Tibial artery (tissue), 4 donors: ENCODE measurements at regions not wholly inside any gene's neighbourhood (a gene's known extent, or its start where the extent isn't known, plus 50 kb on each side); places are given as distances from the start of the nearest gene placed in this dataset.

ENCODE experiments used
- DNase-seq, 2 donors: peaks; one replicate each; pipeline ENCODE4 v3.0.0-alpha.2; 2019
- H3K27ac ChIP-seq, 2 donors: fragments of 200-600 bp; sonication (generic) in 1 of 2; 1 replicate in 1 of 2; 2 replicates in 1 of 2; pipeline ENCODE4 v1.5.1; 2018 to 2019; ENCODE audit warnings: mild to moderate bottlenecking in 1 of 2
- H3K27me3 ChIP-seq, 2 donors: fragments of 200-600 bp; sonication (generic) in 1 of 2; one replicate each; pipeline versions ENCODE4 v1.5.1 to v1.6.0; 2016 to 2019
- H3K36me3 ChIP-seq, 3 donors: fragments of 200-600 bp; sonication (generic) in 2 of 3; one replicate each; pipeline ENCODE4 v1.5.1; 2016 to 2019; ENCODE audit warnings: mild to moderate bottlenecking in 2 of 3
- H3K4me1 ChIP-seq, 4 donors: fragments of 200-600 bp; sonication (generic) in 2 of 4; 1 replicate in 3 of 4; 2 replicates in 1 of 4; pipeline ENCODE4 v1.5.1; 2016 to 2019
- H3K4me3 ChIP-seq, 2 donors: fragments of 200-600 bp; sonication (generic) in 1 of 2; 1 replicate in 1 of 2; 2 replicates in 1 of 2; pipeline ENCODE4 v1.5.1; 2018 to 2019; ENCODE audit warnings: mild to moderate bottlenecking in 2 of 2
- H3K9me3 ChIP-seq, 3 donors: fragments of 200-600 bp; sonication (generic) in 1 of 3; one replicate each; pipeline ENCODE4 v1.5.1; 2016 to 2019
- CTCF ChIP-seq, 2 experiments: fragments of 200-600 bp in 1 of 2; fragments of 450-650 bp in 1 of 2; IDR thresholded peaks; one replicate each; pipeline ENCODE4 v1.5.1; 2017 to 2019; ENCODE audit warnings: antibody characterized with exemption in 2 of 2, mild to moderate bottlenecking in 1 of 2, moderate library complexity in 1 of 2
- intact Hi-C: fragments of 100-400 bp; cut with DNase I; formaldehyde crosslinking; loops from one replicate; pipeline ENCODE4 v1.15.0; 2023; ENCODE audit warnings: low total_unique reads

DNA sequence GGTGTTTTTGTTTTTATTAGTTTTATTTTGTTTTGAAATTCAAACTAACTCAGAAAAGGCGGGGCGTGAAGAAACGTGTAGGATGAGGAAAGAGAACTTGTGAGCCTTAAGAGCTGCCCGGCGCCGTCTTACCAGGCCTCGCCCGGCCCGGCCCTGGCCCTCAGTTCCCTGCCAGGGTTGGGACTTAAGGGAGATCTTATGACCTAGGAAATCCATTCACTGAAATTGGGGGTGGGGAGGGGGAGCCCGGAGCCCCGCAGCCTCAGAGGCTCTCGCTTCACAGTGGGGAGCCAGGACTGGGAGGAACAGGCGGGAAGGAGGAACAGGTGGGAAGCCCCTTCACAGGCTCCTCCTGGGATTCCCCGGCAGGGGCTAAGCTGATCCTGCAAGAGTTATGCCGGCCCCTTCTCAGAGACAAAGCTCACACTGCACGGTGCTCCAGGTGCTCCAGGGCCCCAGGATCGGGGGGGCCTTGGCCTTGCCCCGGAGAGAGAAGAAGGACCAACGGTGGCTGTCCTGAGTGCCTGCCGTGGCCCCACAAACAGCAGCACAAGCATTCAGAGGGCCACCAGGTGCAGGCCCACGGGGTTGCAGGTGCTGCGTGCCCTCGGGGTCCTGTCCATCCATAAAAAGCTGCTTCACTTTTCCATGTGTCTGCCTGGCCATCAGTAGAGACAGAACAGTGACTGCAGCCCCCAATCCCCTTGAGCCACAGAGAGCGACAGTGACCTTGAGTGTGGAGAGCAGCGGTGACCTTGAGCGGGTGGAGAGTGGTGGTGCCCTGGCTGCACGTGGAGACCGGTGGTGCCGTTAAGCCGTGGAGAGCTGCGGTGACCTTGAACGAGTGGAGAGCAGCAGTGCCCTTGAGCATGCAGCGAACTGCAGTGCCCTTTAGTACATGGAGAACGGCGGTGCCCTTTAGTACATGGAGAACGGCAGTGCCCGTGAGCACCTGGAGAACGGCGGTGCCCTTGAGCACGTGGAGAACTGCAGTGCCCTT is 152.7 kb downstream of the DLL1 start:
- intact Hi-C loops, result no loop called here
- no peak overlapping the region for H3K4me3 ChIP-seq
- H3K36me3 ChIP-seq, result no peaks in the 10 kb centered on the region
- no peaks in the 10 kb centered on the region for H3K4me1 ChIP-seq
- DNase-seq, result peak; percentile 10 to 62
- TF ChIP-seq CTCF (IDR thresholded peaks at IDR 0.05), result no peak
- H3K27me3 ChIP-seq, result no peaks in the 10 kb centered on the region
- H3K27ac ChIP-seq, result no peak overlapping the region
- no peaks in the 10 kb centered on the region for H3K9me3 ChIP-seq

DNA sequence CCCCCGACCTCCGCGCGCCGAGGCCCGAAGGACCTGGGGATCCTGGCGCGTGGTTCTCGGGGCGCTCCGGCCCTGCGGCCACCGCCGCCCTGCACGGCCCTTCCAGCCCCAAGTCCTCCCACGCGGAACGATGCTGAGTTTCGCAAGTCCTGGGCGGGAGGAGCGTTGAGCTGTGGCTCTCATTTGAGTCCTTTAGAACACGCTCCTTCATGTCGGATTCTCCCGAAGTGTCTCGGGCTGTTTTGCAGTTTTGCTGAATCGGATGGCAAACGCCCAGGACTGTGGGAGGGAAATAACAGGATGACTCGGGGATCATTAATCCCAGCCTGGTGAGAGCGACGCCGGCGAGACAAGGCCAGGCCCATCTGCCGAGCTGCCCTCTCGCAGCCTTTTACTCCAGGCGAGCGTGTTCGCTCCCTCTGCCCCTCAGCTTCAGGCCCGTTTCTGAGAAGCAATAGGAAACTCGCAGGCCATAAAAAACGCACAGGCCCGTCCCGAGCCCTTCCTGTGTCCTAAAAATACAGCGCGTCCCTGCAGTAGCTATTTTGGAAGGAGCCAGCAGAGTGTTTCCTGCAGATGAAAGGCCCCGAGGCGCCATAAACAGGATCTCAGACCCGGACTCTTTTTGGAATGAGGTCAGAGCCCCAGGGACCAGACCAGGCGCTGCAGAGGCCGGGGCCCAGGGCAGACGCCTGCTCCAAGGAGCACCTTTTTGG is 153.5 kb downstream of the DLL1 start:
- intact Hi-C loops, result no loop called here
- H3K9me3 ChIP-seq, result no peaks in the 10 kb centered on the region
- H3K4me3 ChIP-seq, result no peak overlapping the region
- peak; percentile 16 to 60 for DNase-seq
- no peak overlapping the region for H3K27ac ChIP-seq
- no peak for TF ChIP-seq CTCF (IDR thresholded peaks at IDR 0.05)
- H3K36me3 ChIP-seq, result no peaks in the 10 kb centered on the region
- no peaks in the 10 kb centered on the region for H3K27me3 ChIP-seq
- H3K4me1 ChIP-seq, result no peaks in the 10 kb centered on the region

DNA sequence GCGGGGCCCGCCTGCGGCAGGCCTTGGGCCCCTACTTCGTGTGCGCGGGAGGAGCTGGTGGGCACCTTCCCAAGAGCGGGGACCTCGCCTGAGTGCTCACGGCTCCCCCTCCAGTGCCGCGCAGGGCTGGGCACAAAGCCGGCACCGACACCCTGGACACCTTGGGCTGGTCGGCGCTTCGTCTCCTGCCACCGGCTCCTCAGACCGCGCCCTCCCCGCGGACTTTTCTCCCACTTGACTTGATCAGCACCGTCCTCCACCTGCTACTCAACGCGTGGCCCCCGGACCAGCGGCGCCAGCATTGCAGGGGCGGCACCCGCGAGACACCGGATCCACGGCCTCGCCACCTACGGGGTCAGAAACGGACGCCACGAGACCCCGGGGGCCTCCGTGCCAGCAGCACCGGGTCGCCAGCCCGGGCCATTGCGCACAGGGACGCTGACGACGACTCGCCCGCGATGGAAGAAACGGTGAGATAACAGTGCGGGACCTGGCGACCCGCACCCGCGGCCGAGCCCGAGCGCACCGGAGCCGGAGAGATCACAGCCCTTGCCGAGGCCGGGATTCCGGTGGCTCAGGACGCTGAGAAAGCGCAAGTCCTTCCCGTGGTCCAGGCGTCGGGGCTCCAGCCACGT is 154.2 kb downstream of the DLL1 start:
- no peak overlapping the region for H3K4me3 ChIP-seq
- DNase-seq, result peak; percentile 18 to 59
- no peaks in the 10 kb centered on the region for H3K36me3 ChIP-seq
- TF ChIP-seq CTCF (IDR thresholded peaks at IDR 0.05), result no peak
- H3K9me3 ChIP-seq, result no peaks in the 10 kb centered on the region
- intact Hi-C loops, result no loop called here
- no peak overlapping the region for H3K27ac ChIP-seq
- no peaks in the 10 kb centered on the region for H3K4me1 ChIP-seq
- H3K27me3 ChIP-seq, result no peaks in the 10 kb centered on the region

DNA sequence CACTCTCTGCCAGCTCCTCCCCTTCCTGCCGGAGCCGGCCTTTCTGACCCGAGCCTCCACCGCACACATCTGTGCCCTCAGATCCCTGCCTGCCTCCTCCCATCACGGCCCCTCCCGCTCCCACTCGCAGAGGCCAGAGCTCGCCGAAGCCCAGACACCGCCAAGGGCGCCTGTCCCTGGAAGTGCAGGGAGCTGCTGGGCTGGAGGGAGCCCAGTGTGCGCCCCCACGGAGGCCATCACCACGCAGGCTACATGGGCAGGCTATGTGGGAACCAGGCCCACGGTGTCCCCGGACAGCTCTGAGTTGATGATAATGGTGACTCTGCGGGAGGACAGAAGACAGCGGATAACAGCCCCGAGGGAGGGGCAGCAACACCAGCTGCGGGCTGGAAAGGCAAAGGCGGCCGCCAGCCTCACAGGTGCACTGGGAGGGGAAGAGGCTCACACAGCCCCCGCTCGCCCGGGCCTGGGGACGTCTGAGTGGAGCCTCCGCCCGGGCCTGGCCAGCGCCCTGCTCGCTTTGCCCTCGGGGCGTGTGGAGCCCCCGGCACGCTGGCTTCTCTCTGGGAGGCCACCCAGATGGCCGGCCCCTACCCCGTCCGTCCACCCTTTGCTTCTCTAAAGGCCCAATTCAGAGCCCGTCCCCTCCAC is 154.9 kb downstream of the DLL1 start:
- H3K4me3 ChIP-seq, result no peak overlapping the region
- H3K36me3 ChIP-seq, result no peaks in the 10 kb centered on the region
- TF ChIP-seq CTCF (IDR thresholded peaks at IDR 0.05), result no peak
- peak; percentile 7 to 65 for DNase-seq
- intact Hi-C loops, result no loop called here
- no peaks in the 10 kb centered on the region for H3K9me3 ChIP-seq
- no peak overlapping the region for H3K27ac ChIP-seq
- no peaks in the 10 kb centered on the region for H3K4me1 ChIP-seq
- no peaks in the 10 kb centered on the region for H3K27me3 ChIP-seq

DNA sequence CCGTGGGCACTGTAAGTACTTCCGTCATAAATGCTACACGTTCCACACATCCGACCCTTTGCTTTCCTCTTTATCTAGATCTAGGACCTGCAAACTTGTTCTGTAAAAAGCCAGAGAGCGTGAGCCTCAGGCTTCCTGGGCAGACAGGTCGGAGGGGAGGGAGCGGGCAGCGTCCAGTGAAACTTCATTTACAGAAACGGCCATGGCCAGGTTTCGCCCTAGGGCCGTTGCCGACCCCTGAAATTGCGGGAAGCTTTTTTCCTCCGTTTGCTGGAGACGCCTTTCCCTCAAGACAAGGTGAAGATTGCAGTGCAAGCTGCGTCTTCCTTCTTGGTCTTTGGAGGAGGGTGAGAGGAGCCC is 155.4 kb downstream of the DLL1 start:
- Histone ChIP-seq H3K4me1 (no peaks in the 10 kb centered on the region), H3K4me3 (no peak overlapping the region), H3K27ac (no peak overlapping the region), H3K9me3 (no peaks in the 10 kb centered on the region), H3K27me3 (no peaks in the 10 kb centered on the region), H3K36me3 (no peaks in the 10 kb centered on the region)
- intact Hi-C loops, result no loop called here
- DNase-seq, result peak; percentile 11 to 54
- no peak for TF ChIP-seq CTCF (IDR thresholded peaks at IDR 0.05)
